Fibroblast of lung (primary cell): ENCODE measurements at regions not wholly inside any gene's neighbourhood (a gene's known extent, or its start where the extent isn't known, plus 50 kb on each side); places are given as distances from the start of the nearest gene placed in this dataset.

Source experiments
- CTCF ChIP-seq, 2 donors: IDR thresholded peaks in 1 of 2; conservative IDR thresholded peaks in 1 of 2; 1 replicate in 1 of 2; 2 replicates in 1 of 2; pipeline ENCODE4 v1.5.1; 2011 to 2012; ENCODE audit warnings: low read length in 2 of 2, control low read depth in 1 of 2, inconsistent platforms in 1 of 2, low read depth in 1 of 2, mild to moderate bottlenecking in 1 of 2
- EZH2 ChIP-seq: IDR thresholded peaks from 2 replicates; pipeline ENCODE4 v1.5.1; 2012; ENCODE audit warnings: low read length, control low read depth, mild to moderate bottlenecking; ENCODE audit errors: missing control alignments

- TF ChIP-seq CTCF (conservative IDR thresholded peaks at IDR 0.05 in 1 of 2, IDR thresholded peaks at IDR 0.05 in 1 of 2; ENCODE audit: low read depth in 1 of 2, low read length in 2 of 2) (no peak), EZH2 (no peak)
Observed at GRCh38 chr5:168215646-168216045, 75.8 kb upstream of the WWC1 start.
